ENCODE measurements at regions not wholly inside any gene's neighbourhood (a gene's known extent, or its start where the extent isn't known, plus 50 kb on each side); places are given as distances from the start of the nearest gene placed in this dataset.

DNA sequence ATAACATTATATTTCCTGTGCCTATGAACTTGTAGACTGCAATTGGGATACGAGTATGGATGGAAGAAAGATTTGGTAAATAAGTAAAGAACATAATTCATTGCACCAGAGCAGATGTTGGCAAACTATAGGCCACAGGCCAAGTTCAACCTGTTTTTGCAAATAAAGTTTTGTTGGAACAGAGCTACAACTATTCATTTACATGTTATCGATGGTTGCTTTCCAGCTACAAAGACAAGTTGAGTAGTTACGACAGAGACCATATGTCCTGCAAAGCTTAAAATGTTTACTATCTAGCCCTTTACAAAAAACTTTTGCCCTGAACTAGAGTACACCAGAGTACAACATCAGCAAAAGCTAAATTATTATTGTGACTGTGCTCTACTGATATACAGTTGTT lies 169.1 kb upstream of the DMAC1 start:
- TF ChIP-seq POLR2AphosphoS5 (IDR thresholded peaks at IDR 0.05) (no peak), EP300 (IDR thresholded peaks at IDR 0.05) (no peak), POLR2A (IDR thresholded peaks at IDR 0.05) (no peak)
- TF ChIP-seq, protein P1, sequence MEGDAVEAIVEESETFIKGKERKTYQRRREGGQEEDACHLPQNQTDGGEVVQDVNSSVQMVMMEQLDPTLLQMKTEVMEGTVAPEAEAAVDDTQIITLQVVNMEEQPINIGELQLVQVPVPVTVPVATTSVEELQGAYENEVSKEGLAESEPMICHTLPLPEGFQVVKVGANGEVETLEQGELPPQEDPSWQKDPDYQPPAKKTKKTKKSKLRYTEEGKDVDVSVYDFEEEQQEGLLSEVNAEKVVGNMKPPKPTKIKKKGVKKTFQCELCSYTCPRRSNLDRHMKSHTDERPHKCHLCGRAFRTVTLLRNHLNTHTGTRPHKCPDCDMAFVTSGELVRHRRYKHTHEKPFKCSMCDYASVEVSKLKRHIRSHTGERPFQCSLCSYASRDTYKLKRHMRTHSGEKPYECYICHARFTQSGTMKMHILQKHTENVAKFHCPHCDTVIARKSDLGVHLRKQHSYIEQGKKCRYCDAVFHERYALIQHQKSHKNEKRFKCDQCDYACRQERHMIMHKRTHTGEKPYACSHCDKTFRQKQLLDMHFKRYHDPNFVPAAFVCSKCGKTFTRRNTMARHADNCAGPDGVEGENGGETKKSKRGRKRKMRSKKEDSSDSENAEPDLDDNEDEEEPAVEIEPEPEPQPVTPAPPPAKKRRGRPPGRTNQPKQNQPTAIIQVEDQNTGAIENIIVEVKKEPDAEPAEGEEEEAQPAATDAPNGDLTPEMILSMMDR (IDR thresholded peaks at IDR 0.05) = no peak
